Neural progenitor cell (in vitro differentiated cells): ENCODE measurements at regions not wholly inside any gene's neighbourhood (a gene's known extent, or its start where the extent isn't known, plus 50 kb on each side); places are given as distances from the start of the nearest gene placed in this dataset.
A peak's percentile ranks its signal among the peaks of the same experiment; 100 is the strongest.

Experiments used
- DNase-seq: peaks from one replicate; pipeline ENCODE4 v3.0.0-alpha.2; 2016; ENCODE audit warnings: low spot score
- H2AFZ ChIP-seq: fragments of 200-600 bp; sonication (generic); replicated peaks from 2 replicates; pipeline ENCODE4 v1.6.1; 2016; ENCODE audit warnings: antibody characterized with exemption
- H3F3A ChIP-seq: fragments of 200-600 bp; sonication (generic); 2 replicates; pipeline ENCODE4 v1.6.1; 2016; ENCODE audit warnings: antibody characterized with exemption, low read depth
- H3K27ac ChIP-seq: fragments of 200-600 bp; sonication (generic); 2 replicates; pipeline ENCODE4 v1.5.1; 2016; ENCODE audit warnings: mild to moderate bottlenecking
- H3K27me3 ChIP-seq: fragments of 200-600 bp; sonication (generic); 2 replicates; pipeline ENCODE4 v1.6.1; 2016; ENCODE audit warnings: mild to moderate bottlenecking, moderate library complexity
- H3K36me3 ChIP-seq: fragments of 200-600 bp; sonication (generic); 2 replicates; pipeline ENCODE4 v1.5.1; 2016
- H3K4me1 ChIP-seq: fragments of 200-600 bp; sonication (generic); 2 replicates; pipeline ENCODE4 v1.6.1; 2016; ENCODE audit warnings: mixed run types
- H3K4me2 ChIP-seq: fragments of 200-600 bp; sonication (generic); 2 replicates; pipeline ENCODE4 v1.6.1; 2016
- H3K4me3 ChIP-seq: fragments of 200-600 bp; sonication (generic); 2 replicates; pipeline ENCODE4 v1.5.1; 2016
- H3K79me2 ChIP-seq: fragments of 200-600 bp; sonication (generic); 2 replicates; pipeline ENCODE4 v1.6.1; 2016; ENCODE audit warnings: low read depth
- H3K9ac ChIP-seq: fragments of 200-600 bp; sonication (generic); 2 replicates; pipeline ENCODE4 v1.6.1; 2016
- H3K9me3 ChIP-seq: fragments of 200-600 bp; sonication (generic); 2 replicates; pipeline ENCODE4 v1.5.1; 2016; ENCODE audit warnings: low read depth
- H4K20me1 ChIP-seq: fragments of 200-600 bp; sonication (generic); 2 replicates; pipeline ENCODE4 v1.6.1; 2016; ENCODE audit warnings: low read depth
- H3K27ac Mint-ChIP-seq: 3 replicates; pipeline ENCODE4 v1.8.0; 2021; ENCODE audit warnings: mixed read lengths
- H3K27me3 Mint-ChIP-seq: 2 replicates; pipeline ENCODE4 v1.8.0; 2022; ENCODE audit warnings: low read depth, mild to moderate bottlenecking, inconsistent platforms, moderate library complexity, mixed read lengths; ENCODE audit not compliant: insufficient read depth
- H3K36me3 Mint-ChIP-seq: 3 replicates; pipeline ENCODE4 v1.8.0; 2021; ENCODE audit warnings: mixed read lengths
- H3K4me1 Mint-ChIP-seq: 3 replicates; pipeline ENCODE4 v1.8.0; 2021; ENCODE audit warnings: mixed read lengths
- H3K4me3 Mint-ChIP-seq: 3 replicates; pipeline ENCODE4 v1.8.0; 2021; ENCODE audit warnings: mild to moderate bottlenecking, moderate library complexity, mixed read lengths
- H3K9me3 Mint-ChIP-seq: 3 replicates; pipeline ENCODE4 v1.8.0; 2020; ENCODE audit warnings: mixed read lengths
- CTCF ChIP-seq: fragments of 200-600 bp; sonication (generic); IDR thresholded peaks from 2 replicates; pipeline ENCODE4 v1.5.1; 2017; ENCODE audit warnings: antibody characterized with exemption, mild to moderate bottlenecking
- EZH2 ChIP-seq: fragments of 200-600 bp; sonication (generic); IDR thresholded peaks from 2 replicates; pipeline ENCODE4 v1.6.1; 2017; ENCODE audit warnings: antibody characterized with exemption, mild to moderate bottlenecking, moderate library complexity
- EZH2phosphoT487 ChIP-seq: fragments of 200-600 bp; sonication (generic); IDR thresholded peaks from 2 replicates; pipeline ENCODE4 v1.6.1; 2017; ENCODE audit warnings: antibody characterized with exemption

GRCh38 chr11:42595876-42596275 lies 715.9 kb upstream of the API5 start:
- H2AFZ ChIP-seq: no peak overlapping the region
- Mint-ChIP-seq H3K4me1 (peaks cover 11% of the 10 kb centered on the region), H3K27ac (no peak overlapping the region), H3K9me3 (no peaks in the 10 kb centered on the region), H3K4me3 (no peak overlapping the region), H3K27me3 (no peaks in the 10 kb centered on the region), H3K36me3 (no peaks in the 10 kb centered on the region)
- H3K9ac ChIP-seq: no peak overlapping the region
- no peak overlapping the region for H3K27ac ChIP-seq
- no peak for TF ChIP-seq CTCF
- no peak for TF ChIP-seq EZH2
- TF ChIP-seq EZH2phosphoT487: no peak
- H3K4me3 ChIP-seq: no peak overlapping the region
- no peak overlapping the region for H3K4me2 ChIP-seq
- no peaks in the 10 kb centered on the region for H4K20me1 ChIP-seq
- H3K9me3 ChIP-seq: no peaks in the 10 kb centered on the region
- H3K4me1 ChIP-seq: peaks cover 14% of the 10 kb centered on the region
- H3F3A ChIP-seq: no peaks in the 10 kb centered on the region
- H3K36me3 ChIP-seq: no peaks in the 10 kb centered on the region
- no peaks in the 10 kb centered on the region for H3K79me2 ChIP-seq
- H3K27me3 ChIP-seq: no peaks in the 10 kb centered on the region
- peak; percentile 14 for DNase-seq

- no peak overlapping the region for H3K27ac Mint-ChIP-seq
- no peaks in the 10 kb centered on the region for H3K79me2 ChIP-seq
Observed at GRCh38 chr11:42596576-42597145, 715.1 kb upstream of the API5 start.

GRCh38 chr11:42598341-42598740 lies 713.5 kb upstream of the API5 start:
- Histone ChIP-seq H3K4me1 (peaks cover 3% of the 10 kb centered on the region), H3K27ac (no peak overlapping the region), H3K79me2 (no peaks in the 10 kb centered on the region), H3K4me2 (no peak overlapping the region), H3K36me3 (no peaks in the 10 kb centered on the region), H3K9me3 (no peaks in the 10 kb centered on the region), H3F3A (no peaks in the 10 kb centered on the region), H3K9ac (no peak overlapping the region), H2AFZ (peak overlapping the region; percentile 51), H4K20me1 (no peaks in the 10 kb centered on the region), H3K4me3 (no peak overlapping the region), H3K27me3 (no peaks in the 10 kb centered on the region)
- H3K9me3 Mint-ChIP-seq: no peaks in the 10 kb centered on the region
- no peak overlapping the region for H3K4me3 Mint-ChIP-seq
- H3K27me3 Mint-ChIP-seq: no peaks in the 10 kb centered on the region
- no peaks in the 10 kb centered on the region for H3K36me3 Mint-ChIP-seq
- TF ChIP-seq CTCF (no peak), EZH2phosphoT487 (no peak), EZH2 (no peak)
- no peak overlapping the region for H3K27ac Mint-ChIP-seq
- H3K4me1 Mint-ChIP-seq: peaks cover 11% of the 10 kb centered on the region
- DNase-seq: no peak

More at GRCh38 chr11:42596576-42597145, 715.1 kb upstream of the API5 start:
- Histone ChIP-seq H3K4me1 (peaks cover 11% of the 10 kb centered on the region), H3K27me3 (no peaks in the 10 kb centered on the region), H3K9ac (no peak overlapping the region), H3K9me3 (no peaks in the 10 kb centered on the region), H3K4me3 (no peak overlapping the region), H2AFZ (no peak overlapping the region), H3K27ac (no peak overlapping the region), H3K36me3 (no peaks in the 10 kb centered on the region), H3F3A (no peaks in the 10 kb centered on the region), H4K20me1 (no peaks in the 10 kb centered on the region), H3K4me2 (no peak overlapping the region)
- Mint-ChIP-seq H3K4me1 (peaks cover 11% of the 10 kb centered on the region), H3K4me3 (no peak overlapping the region), H3K36me3 (no peaks in the 10 kb centered on the region), H3K27me3 (no peaks in the 10 kb centered on the region), H3K9me3 (no peaks in the 10 kb centered on the region)
- no peak for DNase-seq
- TF ChIP-seq EZH2phosphoT487: no peak
- TF ChIP-seq EZH2: no peak
- TF ChIP-seq CTCF: no peak
